ENCODE measurements at regions not wholly inside any gene's neighbourhood (a gene's known extent, or its start where the extent isn't known, plus 50 kb on each side); places are given as distances from the start of the nearest gene placed in this dataset.

- no peak for TF ChIP-seq ZNF7 (CRISPR knock-in tag; IDR thresholded peaks at IDR 0.05)
- TF ChIP-seq BHLHE40 (IDR thresholded peaks at IDR 0.05; ENCODE audit: low read length): no peak
- no peak for TF ChIP-seq ZBTB21 (CRISPR knock-in tag; IDR thresholded peaks at IDR 0.05)
- TF ChIP-seq TCF7L2 (IDR thresholded peaks at IDR 0.05; ENCODE audit: low read depth, low read length): no peak
- no peak for TF ChIP-seq AKAP8 (CRISPR knock-in tag; IDR thresholded peaks at IDR 0.05)
- no peak for TF ChIP-seq ZNF513 (CRISPR knock-in tag; conservative IDR thresholded peaks at IDR 0.05)
- TF ChIP-seq NR2F6 (IDR thresholded peaks at IDR 0.05): no peak
- no peak for TF ChIP-seq NR2F6 (CRISPR knock-in tag; IDR thresholded peaks at IDR 0.05)
- TF ChIP-seq CTCF (CRISPR knock-in tag; IDR thresholded peaks at IDR 0.05): no peak
These were observed 136.4 kb upstream of the TAS2R1 start for GRCh38 chr5:9766581-9766980.
